Sigmoid colon (tissue), 3 donors: ENCODE measurements at regions not wholly inside any gene's neighbourhood (a gene's known extent, or its start where the extent isn't known, plus 50 kb on each side); places are given as distances from the start of the nearest gene placed in this dataset.

Experiments used
- small RNA-seq, 3 donors: library from RNA; depleted of rRNA; stranded (forward); fragments of <200 nt; gene quantifications; one replicate each; pipeline ENCODE3, GENCODE V24; 2016

Small RNAs in the stretch of these regions (small RNA-seq; reads per million reads assigned to genes)
- gene COX7A2P2 = 0 reads per million in 3 donors
- 0 reads per million in 3 donors for gene RNU6-34P
